ENCODE measurements at regions not wholly inside any gene's neighbourhood (a gene's known extent, or its start where the extent isn't known, plus 50 kb on each side); places are given as distances from the start of the nearest gene placed in this dataset.

- Histone ChIP-seq H3K4me1 (ENCODE audit: control insufficient read depth, low read depth, low read length) (no peaks in the 10 kb centered on the region), H3K4ac (ENCODE audit: low read depth, low read length) (no peak overlapping the region), H3K4me2 (ENCODE audit: low read length) (no peak overlapping the region), H2BK120ac (ENCODE audit: low read depth, low read length) (no peak overlapping the region), H2BK5ac (ENCODE audit: low read length) (no peak overlapping the region), H3K36me3 (ENCODE audit: control insufficient read depth, insufficient read depth, low read length) (no peaks in the 10 kb centered on the region), H3K79me2 (ENCODE audit: control insufficient read depth, insufficient read depth, low read length) (no peaks in the 10 kb centered on the region), H3K27me3 (ENCODE audit: insufficient read depth, low read length, poor library complexity) (no peaks in the 10 kb centered on the region), H2AK5ac (ENCODE audit: low read length) (no peak overlapping the region), H3K27ac (ENCODE audit: low read depth, low read length) (no peak overlapping the region), H3K18ac (ENCODE audit: low read length) (no peak overlapping the region), H4K8ac (ENCODE audit: low read depth, low read length) (no peak overlapping the region), H3K79me1 (ENCODE audit: low read length) (no peaks in the 10 kb centered on the region), H3K56ac (ENCODE audit: low read length) (no peak overlapping the region), H2BK15ac (replicated peaks; ENCODE audit: low read depth) (no peak overlapping the region), H4K5ac (ENCODE audit: low read length) (no peak overlapping the region), H3K23ac (ENCODE audit: low read length) (no peak overlapping the region), H3K4me3 (ENCODE audit: low read length) (no peak overlapping the region), H3K9ac (ENCODE audit: low read length) (no peak overlapping the region)
- DNase-seq: no peak
These were observed 220.7 kb downstream of the CLCN4 start for GRCh38 chrX:10377427-10377826.

GRCh38 chrX:10379878-10380277 lies 223.1 kb downstream of the CLCN4 start:
- H3K27ac ChIP-seq (ENCODE audit: low read depth, low read length): no peak overlapping the region
- no CpG with 5 or more reads among the region's 3 CpGs for WGBS (ENCODE audit: extremely low coverage, insufficient coverage, low lambda C conversion rate)

GRCh38 chrX:10380300-10380699 lies 223.5 kb downstream of the CLCN4 start:
- WGBS (ENCODE audit: extremely low coverage, insufficient coverage, low lambda C conversion rate): 100% methylated on average over 1 of the region's 2 CpGs
- Histone ChIP-seq H3K9ac (ENCODE audit: low read length) (no peak overlapping the region), H2BK120ac (ENCODE audit: low read depth, low read length) (no peak overlapping the region), H3K56ac (ENCODE audit: low read length) (no peak overlapping the region), H3K4me1 (ENCODE audit: control insufficient read depth, low read depth, low read length) (no peaks in the 10 kb centered on the region), H4K5ac (ENCODE audit: low read length) (no peak overlapping the region), H2BK15ac (replicated peaks; ENCODE audit: low read depth) (no peak overlapping the region), H3K4me2 (ENCODE audit: low read length) (no peak overlapping the region), H2AK5ac (ENCODE audit: low read length) (no peak overlapping the region), H3K4me3 (ENCODE audit: low read length) (no peak overlapping the region), H3K79me1 (ENCODE audit: low read length) (no peaks in the 10 kb centered on the region), H2BK5ac (ENCODE audit: low read length) (no peak overlapping the region), H3K36me3 (ENCODE audit: control insufficient read depth, insufficient read depth, low read length) (no peaks in the 10 kb centered on the region), H3K79me2 (ENCODE audit: control insufficient read depth, insufficient read depth, low read length) (no peaks in the 10 kb centered on the region), H3K18ac (ENCODE audit: low read length) (no peak overlapping the region), H3K27ac (ENCODE audit: low read depth, low read length) (no peak overlapping the region), H4K8ac (ENCODE audit: low read depth, low read length) (no peak overlapping the region), H3K4ac (ENCODE audit: low read depth, low read length) (no peak overlapping the region), H3K23ac (ENCODE audit: low read length) (no peak overlapping the region), H3K27me3 (ENCODE audit: insufficient read depth, low read length, poor library complexity) (no peaks in the 10 kb centered on the region)
- no peak for DNase-seq

More at GRCh38 chrX:10379878-10380277, 223.1 kb downstream of the CLCN4 start:
- Histone ChIP-seq H3K79me2 (ENCODE audit: control insufficient read depth, insufficient read depth, low read length) (no peaks in the 10 kb centered on the region), H3K18ac (ENCODE audit: low read length) (no peak overlapping the region), H2AK5ac (ENCODE audit: low read length) (no peak overlapping the region), H3K9ac (ENCODE audit: low read length) (no peak overlapping the region), H2BK5ac (ENCODE audit: low read length) (no peak overlapping the region), H3K4me1 (ENCODE audit: control insufficient read depth, low read depth, low read length) (no peaks in the 10 kb centered on the region), H3K27me3 (ENCODE audit: insufficient read depth, low read length, poor library complexity) (no peaks in the 10 kb centered on the region), H2BK120ac (ENCODE audit: low read depth, low read length) (no peak overlapping the region), H4K5ac (ENCODE audit: low read length) (no peak overlapping the region), H3K79me1 (ENCODE audit: low read length) (no peaks in the 10 kb centered on the region), H3K36me3 (ENCODE audit: control insufficient read depth, insufficient read depth, low read length) (no peaks in the 10 kb centered on the region), H3K4me2 (ENCODE audit: low read length) (no peak overlapping the region), H2BK15ac (replicated peaks; ENCODE audit: low read depth) (no peak overlapping the region), H3K4ac (ENCODE audit: low read depth, low read length) (no peak overlapping the region), H3K56ac (ENCODE audit: low read length) (no peak overlapping the region), H3K4me3 (ENCODE audit: low read length) (no peak overlapping the region), H3K23ac (ENCODE audit: low read length) (no peak overlapping the region), H4K8ac (ENCODE audit: low read depth, low read length) (no peak overlapping the region)
- no peak for DNase-seq

GRCh38 chrX:10381193-10381592 lies 224.4 kb downstream of the CLCN4 start:
- no CpG with 5 or more reads among the region's 1 CpG for WGBS (ENCODE audit: extremely low coverage, insufficient coverage, low lambda C conversion rate)
- Histone ChIP-seq H3K23ac (ENCODE audit: low read length) (no peak overlapping the region), H3K79me2 (ENCODE audit: control insufficient read depth, insufficient read depth, low read length) (no peaks in the 10 kb centered on the region), H2BK15ac (replicated peaks; ENCODE audit: low read depth) (no peak overlapping the region), H2AK5ac (ENCODE audit: low read length) (no peak overlapping the region), H4K8ac (ENCODE audit: low read depth, low read length) (no peak overlapping the region), H2BK120ac (ENCODE audit: low read depth, low read length) (no peak overlapping the region), H3K56ac (ENCODE audit: low read length) (no peak overlapping the region), H3K9ac (ENCODE audit: low read length) (no peak overlapping the region), H3K4me2 (ENCODE audit: low read length) (no peak overlapping the region), H3K79me1 (ENCODE audit: low read length) (no peaks in the 10 kb centered on the region), H3K18ac (ENCODE audit: low read length) (no peak overlapping the region), H3K4me1 (ENCODE audit: control insufficient read depth, low read depth, low read length) (no peaks in the 10 kb centered on the region), H3K4ac (ENCODE audit: low read depth, low read length) (no peak overlapping the region), H3K36me3 (ENCODE audit: control insufficient read depth, insufficient read depth, low read length) (no peaks in the 10 kb centered on the region), H3K27ac (ENCODE audit: low read depth, low read length) (no peak overlapping the region), H2BK5ac (ENCODE audit: low read length) (no peak overlapping the region), H3K4me3 (ENCODE audit: low read length) (no peak overlapping the region), H4K5ac (ENCODE audit: low read length) (no peak overlapping the region), H3K27me3 (ENCODE audit: insufficient read depth, low read length, poor library complexity) (no peaks in the 10 kb centered on the region)
- DNase-seq: no peak

- Histone ChIP-seq H3K27me3 (ENCODE audit: insufficient read depth, low read length, poor library complexity) (no peaks in the 10 kb centered on the region), H3K4ac (ENCODE audit: low read depth, low read length) (no peak overlapping the region), H2BK15ac (replicated peaks; ENCODE audit: low read depth) (no peak overlapping the region), H3K18ac (ENCODE audit: low read length) (no peak overlapping the region), H3K79me1 (ENCODE audit: low read length) (no peaks in the 10 kb centered on the region), H2BK5ac (ENCODE audit: low read length) (no peak overlapping the region), H3K9ac (ENCODE audit: low read length) (no peak overlapping the region), H3K36me3 (ENCODE audit: control insufficient read depth, insufficient read depth, low read length) (no peaks in the 10 kb centered on the region), H3K4me1 (ENCODE audit: control insufficient read depth, low read depth, low read length) (no peaks in the 10 kb centered on the region), H2BK120ac (ENCODE audit: low read depth, low read length) (no peak overlapping the region), H4K5ac (ENCODE audit: low read length) (no peak overlapping the region), H3K4me2 (ENCODE audit: low read length) (no peak overlapping the region), H3K4me3 (ENCODE audit: low read length) (no peak overlapping the region), H4K8ac (ENCODE audit: low read depth, low read length) (no peak overlapping the region), H3K23ac (ENCODE audit: low read length) (no peak overlapping the region), H3K27ac (ENCODE audit: low read depth, low read length) (no peak overlapping the region), H3K56ac (ENCODE audit: low read length) (no peak overlapping the region), H3K79me2 (ENCODE audit: control insufficient read depth, insufficient read depth, low read length) (no peaks in the 10 kb centered on the region), H2AK5ac (ENCODE audit: low read length) (no peak overlapping the region)
- peak; percentile 30 for DNase-seq
- WGBS (ENCODE audit: extremely low coverage, insufficient coverage, low lambda C conversion rate): no CpG with 5 or more reads among the region's 1 CpG
These were observed 230.2 kb downstream of the CLCN4 start for GRCh38 chrX:10387011-10387410.

GRCh38 chrX:10390187-10390586 lies 230.2 kb downstream of the MID1 start:
- Histone ChIP-seq H3K9ac (ENCODE audit: low read length) (no peak overlapping the region), H3K4me2 (ENCODE audit: low read length) (no peak overlapping the region), H3K27ac (ENCODE audit: low read depth, low read length) (no peak overlapping the region), H2AK5ac (ENCODE audit: low read length) (no peak overlapping the region), H3K4me3 (ENCODE audit: low read length) (no peak overlapping the region), H2BK15ac (replicated peaks; ENCODE audit: low read depth) (no peak overlapping the region), H3K4me1 (ENCODE audit: control insufficient read depth, low read depth, low read length) (no peaks in the 10 kb centered on the region), H3K18ac (ENCODE audit: low read length) (no peak overlapping the region), H4K8ac (ENCODE audit: low read depth, low read length) (no peak overlapping the region), H3K56ac (ENCODE audit: low read length) (no peak overlapping the region), H3K27me3 (ENCODE audit: insufficient read depth, low read length, poor library complexity) (no peaks in the 10 kb centered on the region), H2BK5ac (ENCODE audit: low read length) (no peak overlapping the region), H2BK120ac (ENCODE audit: low read depth, low read length) (no peak overlapping the region), H4K5ac (ENCODE audit: low read length) (no peak overlapping the region), H3K4ac (ENCODE audit: low read depth, low read length) (no peak overlapping the region), H3K79me2 (ENCODE audit: control insufficient read depth, insufficient read depth, low read length) (no peaks in the 10 kb centered on the region), H3K79me1 (ENCODE audit: low read length) (no peaks in the 10 kb centered on the region), H3K36me3 (ENCODE audit: control insufficient read depth, insufficient read depth, low read length) (no peaks in the 10 kb centered on the region), H3K23ac (ENCODE audit: low read length) (no peak overlapping the region)
- no peak for DNase-seq
- WGBS (ENCODE audit: extremely low coverage, insufficient coverage, low lambda C conversion rate): no CpG with 5 or more reads among the region's 4 CpGs
